LHCN-M2 (cell line): ENCODE measurements at regions not wholly inside any gene's neighbourhood (a gene's known extent, or its start where the extent isn't known, plus 50 kb on each side); places are given as distances from the start of the nearest gene placed in this dataset.

Source experiments
- DNase-seq: peaks from one replicate; pipeline ENCODE4 v3.0.0-alpha.2; 2012; ENCODE audit warnings: low read depth

GRCh38 chr5:10077791-10078545 is 171.7 kb downstream of the ATPSCKMT start:
- DNase-seq = no peak

GRCh38 chr5:10073441-10074104 is 176.1 kb downstream of the ATPSCKMT start:
- DNase-seq = no peak

GRCh38 chr5:10069637-10070313 is 179.9 kb downstream of the ATPSCKMT start:
- no peak for DNase-seq

- DNase-seq = no peak
Measured at GRCh38 chr5:10065428-10066000, 184.2 kb downstream of the ATPSCKMT start.

- no peak for DNase-seq
Measured at GRCh38 chr5:10064546-10065195, 185.0 kb downstream of the ATPSCKMT start.

GRCh38 chr5:10063997-10064396 is 185.7 kb downstream of the ATPSCKMT start:
- DNase-seq = no peak

- no peak for DNase-seq
Measured at GRCh38 chr5:10059980-10060379, 189.7 kb downstream of the ATPSCKMT start.

GRCh38 chr5:10059556-10059955 is 190.1 kb downstream of the ATPSCKMT start:
- no peak for DNase-seq

- DNase-seq = no peak
Measured at GRCh38 chr5:10057356-10057755, 192.3 kb downstream of the ATPSCKMT start.

GRCh38 chr5:10056228-10056760 is 193.4 kb downstream of the ATPSCKMT start:
- DNase-seq = no peak

- no peak for DNase-seq
Measured at GRCh38 chr5:10049858-10050455, 199.7 kb downstream of the ATPSCKMT start.

GRCh38 chr5:10046676-10047075 is 203.0 kb downstream of the ATPSCKMT start:
- peak; percentile 48 for DNase-seq

- DNase-seq = no peak
Measured at GRCh38 chr5:10045376-10045775, 204.3 kb downstream of the ATPSCKMT start.

GRCh38 chr5:10036136-10036815 is 213.4 kb downstream of the ATPSCKMT start:
- peak; percentile 6 for DNase-seq

GRCh38 chr5:10034001-10034400 is 215.7 kb downstream of the ATPSCKMT start:
- peak; percentile 2 for DNase-seq

- no peak for DNase-seq
Measured at GRCh38 chr5:10031817-10032216, 217.9 kb downstream of the ATPSCKMT start.

GRCh38 chr5:10030219-10030831 is 219.4 kb downstream of the ATPSCKMT start:
- DNase-seq = peak; percentile 12

GRCh38 chr5:10023494-10023893 is 226.2 kb downstream of the ATPSCKMT start:
- no peak for DNase-seq

GRCh38 chr5:10021248-10021647 is 228.4 kb downstream of the ATPSCKMT start:
- DNase-seq = no peak

GRCh38 chr5:10019236-10019635 is 230.5 kb downstream of the ATPSCKMT start:
- no peak for DNase-seq
